ENCODE measurements at regions not wholly inside any gene's neighbourhood (a gene's known extent, or its start where the extent isn't known, plus 50 kb on each side); places are given as distances from the start of the nearest gene placed in this dataset.

DNA sequence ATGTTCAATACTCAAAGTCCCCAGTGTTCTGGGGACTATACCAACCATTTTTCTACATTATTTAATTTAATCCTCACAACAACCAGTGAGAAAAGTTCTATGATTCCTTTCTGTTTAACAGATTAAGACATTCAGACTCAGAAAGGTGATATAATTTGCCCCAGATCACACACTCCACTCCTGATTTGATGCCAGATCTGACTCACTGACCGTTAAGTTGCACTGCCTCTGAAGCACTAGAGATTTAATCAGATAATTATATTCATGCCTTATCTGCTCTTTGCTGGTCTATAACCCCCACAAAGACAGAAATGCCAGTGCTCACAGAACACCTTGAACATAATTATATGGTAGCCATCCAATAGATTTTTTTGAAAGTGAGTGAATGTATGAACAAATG, 501.0 kb downstream of the IGSF11 start:
- H3K36me3 ChIP-seq (ENCODE audit: control insufficient read depth in 2 of 3, insufficient read depth in 3 of 3, low read length in 3 of 3), result no peaks in the 10 kb centered on the region
- H3K9ac ChIP-seq (ENCODE audit: low read length in 3 of 3), result no peak overlapping the region
- FAIRE-seq (no peak), DNase-seq (no peak)
- H3K9me3 ChIP-seq (ENCODE audit: control insufficient read depth in 2 of 3, insufficient read depth in 1 of 3, low read length in 3 of 3), result no peaks in the 10 kb centered on the region
- H3K27ac ChIP-seq (ENCODE audit: low read depth in 2 of 2, low read length in 2 of 2), result no peak overlapping the region
- intact Hi-C loops (cut with DNase I), result no loop called here
- no peaks in the 10 kb centered on the region for H3K4me1 ChIP-seq (ENCODE audit: control insufficient read depth in 2 of 3, insufficient read depth in 2 of 3, low read depth in 1 of 3, low read length in 3 of 3)
- TF ChIP-seq, protein P1, sequence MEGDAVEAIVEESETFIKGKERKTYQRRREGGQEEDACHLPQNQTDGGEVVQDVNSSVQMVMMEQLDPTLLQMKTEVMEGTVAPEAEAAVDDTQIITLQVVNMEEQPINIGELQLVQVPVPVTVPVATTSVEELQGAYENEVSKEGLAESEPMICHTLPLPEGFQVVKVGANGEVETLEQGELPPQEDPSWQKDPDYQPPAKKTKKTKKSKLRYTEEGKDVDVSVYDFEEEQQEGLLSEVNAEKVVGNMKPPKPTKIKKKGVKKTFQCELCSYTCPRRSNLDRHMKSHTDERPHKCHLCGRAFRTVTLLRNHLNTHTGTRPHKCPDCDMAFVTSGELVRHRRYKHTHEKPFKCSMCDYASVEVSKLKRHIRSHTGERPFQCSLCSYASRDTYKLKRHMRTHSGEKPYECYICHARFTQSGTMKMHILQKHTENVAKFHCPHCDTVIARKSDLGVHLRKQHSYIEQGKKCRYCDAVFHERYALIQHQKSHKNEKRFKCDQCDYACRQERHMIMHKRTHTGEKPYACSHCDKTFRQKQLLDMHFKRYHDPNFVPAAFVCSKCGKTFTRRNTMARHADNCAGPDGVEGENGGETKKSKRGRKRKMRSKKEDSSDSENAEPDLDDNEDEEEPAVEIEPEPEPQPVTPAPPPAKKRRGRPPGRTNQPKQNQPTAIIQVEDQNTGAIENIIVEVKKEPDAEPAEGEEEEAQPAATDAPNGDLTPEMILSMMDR (IDR thresholded peaks at IDR 0.05; ENCODE audit: borderline replicate concordance, extremely low read depth, insufficient read depth), result no peak
- no peak overlapping the region for H3K4me3 ChIP-seq (ENCODE audit: low read length in 3 of 3)
- no peaks in the 10 kb centered on the region for H3K27me3 ChIP-seq (ENCODE audit: control insufficient read depth, insufficient read depth, low read length)

GRCh38 chr3:118534519-118534918, 500.1 kb downstream of the IGSF11 start:
- no peak for FAIRE-seq
- intact Hi-C loops (cut with DNase I), result no loop called here
- Histone ChIP-seq H3K9ac (ENCODE audit: low read length in 3 of 3) (no peak overlapping the region), H3K27me3 (ENCODE audit: control insufficient read depth, insufficient read depth, low read length) (no peaks in the 10 kb centered on the region), H3K36me3 (ENCODE audit: control insufficient read depth in 2 of 3, insufficient read depth in 3 of 3, low read length in 3 of 3) (no peaks in the 10 kb centered on the region), H3K4me1 (ENCODE audit: control insufficient read depth in 2 of 3, insufficient read depth in 2 of 3, low read depth in 1 of 3, low read length in 3 of 3) (no peaks in the 10 kb centered on the region), H3K4me3 (ENCODE audit: low read length in 3 of 3) (no peak overlapping the region), H3K27ac (ENCODE audit: low read depth in 2 of 2, low read length in 2 of 2) (no peak overlapping the region), H3K9me3 (ENCODE audit: control insufficient read depth in 2 of 3, insufficient read depth in 1 of 3, low read length in 3 of 3) (no peaks in the 10 kb centered on the region)
- no peak for DNase-seq
- TF ChIP-seq, protein P1 (IDR thresholded peaks at IDR 0.05; ENCODE audit: borderline replicate concordance, extremely low read depth, insufficient read depth), result no peak

- H3K27me3 ChIP-seq (ENCODE audit: control insufficient read depth, insufficient read depth, low read length), result no peaks in the 10 kb centered on the region
- DNase-seq (no peak), FAIRE-seq (no peak)
- TF ChIP-seq, protein P1 (IDR thresholded peaks at IDR 0.05; ENCODE audit: borderline replicate concordance, extremely low read depth, insufficient read depth), result no peak
- H3K9ac ChIP-seq (ENCODE audit: low read length in 3 of 3), result no peak overlapping the region
- H3K9me3 ChIP-seq (ENCODE audit: control insufficient read depth in 2 of 3, insufficient read depth in 1 of 3, low read length in 3 of 3), result no peaks in the 10 kb centered on the region
- H3K36me3 ChIP-seq (ENCODE audit: control insufficient read depth in 2 of 3, insufficient read depth in 3 of 3, low read length in 3 of 3), result no peaks in the 10 kb centered on the region
- intact Hi-C loops (cut with DNase I), result no loop called here
- H3K27ac ChIP-seq (ENCODE audit: low read depth in 2 of 2, low read length in 2 of 2), result no peak overlapping the region
- H3K4me1 ChIP-seq (ENCODE audit: control insufficient read depth in 2 of 3, insufficient read depth in 2 of 3, low read depth in 1 of 3, low read length in 3 of 3), result no peaks in the 10 kb centered on the region
- H3K4me3 ChIP-seq (ENCODE audit: low read length in 3 of 3), result no peak overlapping the region
Observed at GRCh38 chr3:118536764-118537163, 497.9 kb downstream of the IGSF11 start.

- no peak overlapping the region for H3K9ac ChIP-seq (ENCODE audit: low read length in 3 of 3)
- FAIRE-seq (no peak), DNase-seq (no peak)
- TF ChIP-seq, protein P1 (IDR thresholded peaks at IDR 0.05; ENCODE audit: borderline replicate concordance, extremely low read depth, insufficient read depth), result no peak
- no peaks in the 10 kb centered on the region for H3K9me3 ChIP-seq (ENCODE audit: control insufficient read depth in 2 of 3, insufficient read depth in 1 of 3, low read length in 3 of 3)
- H3K27me3 ChIP-seq (ENCODE audit: control insufficient read depth, insufficient read depth, low read length), result no peaks in the 10 kb centered on the region
- H3K4me1 ChIP-seq (ENCODE audit: control insufficient read depth in 2 of 3, insufficient read depth in 2 of 3, low read depth in 1 of 3, low read length in 3 of 3), result no peaks in the 10 kb centered on the region
- no peaks in the 10 kb centered on the region for H3K36me3 ChIP-seq (ENCODE audit: control insufficient read depth in 2 of 3, insufficient read depth in 3 of 3, low read length in 3 of 3)
- no peak overlapping the region for H3K4me3 ChIP-seq (ENCODE audit: low read length in 3 of 3)
- no peak overlapping the region for H3K27ac ChIP-seq (ENCODE audit: low read depth in 2 of 2, low read length in 2 of 2)
- intact Hi-C loops (cut with DNase I), result no loop called here
Observed at GRCh38 chr3:118537454-118537853, 497.2 kb downstream of the IGSF11 start.

Data from kidney (tissue), 13 donors.